ENCODE measurements at regions not wholly inside any gene's neighbourhood (a gene's known extent, or its start where the extent isn't known, plus 50 kb on each side); places are given as distances from the start of the nearest gene placed in this dataset.

- H3K4me3 Mint-ChIP-seq (ENCODE audit: unreplicated experiment), result no peak overlapping the region
- TF ChIP-seq, protein P1, sequence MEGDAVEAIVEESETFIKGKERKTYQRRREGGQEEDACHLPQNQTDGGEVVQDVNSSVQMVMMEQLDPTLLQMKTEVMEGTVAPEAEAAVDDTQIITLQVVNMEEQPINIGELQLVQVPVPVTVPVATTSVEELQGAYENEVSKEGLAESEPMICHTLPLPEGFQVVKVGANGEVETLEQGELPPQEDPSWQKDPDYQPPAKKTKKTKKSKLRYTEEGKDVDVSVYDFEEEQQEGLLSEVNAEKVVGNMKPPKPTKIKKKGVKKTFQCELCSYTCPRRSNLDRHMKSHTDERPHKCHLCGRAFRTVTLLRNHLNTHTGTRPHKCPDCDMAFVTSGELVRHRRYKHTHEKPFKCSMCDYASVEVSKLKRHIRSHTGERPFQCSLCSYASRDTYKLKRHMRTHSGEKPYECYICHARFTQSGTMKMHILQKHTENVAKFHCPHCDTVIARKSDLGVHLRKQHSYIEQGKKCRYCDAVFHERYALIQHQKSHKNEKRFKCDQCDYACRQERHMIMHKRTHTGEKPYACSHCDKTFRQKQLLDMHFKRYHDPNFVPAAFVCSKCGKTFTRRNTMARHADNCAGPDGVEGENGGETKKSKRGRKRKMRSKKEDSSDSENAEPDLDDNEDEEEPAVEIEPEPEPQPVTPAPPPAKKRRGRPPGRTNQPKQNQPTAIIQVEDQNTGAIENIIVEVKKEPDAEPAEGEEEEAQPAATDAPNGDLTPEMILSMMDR (IDR thresholded peaks at IDR 0.05; ENCODE audit: unreplicated experiment), result no peak
- no peaks in the 10 kb centered on the region for H3K9me3 Mint-ChIP-seq (ENCODE audit: unreplicated experiment)
- no peak for DNase-seq (ENCODE audit: low spot score)
- H3K27ac Mint-ChIP-seq (ENCODE audit: unreplicated experiment), result no peak overlapping the region
- H3K4me1 Mint-ChIP-seq (ENCODE audit: unreplicated experiment), result peaks cover 4% of the 10 kb centered on the region
- H3K36me3 Mint-ChIP-seq (ENCODE audit: low read depth, unreplicated experiment), result no peaks in the 10 kb centered on the region
- H3K27me3 Mint-ChIP-seq (ENCODE audit: unreplicated experiment), result no peaks in the 10 kb centered on the region
Measured at GRCh38 chr4:71209161-71209560, 129.7 kb upstream of the SLC4A4 start.

DNA sequence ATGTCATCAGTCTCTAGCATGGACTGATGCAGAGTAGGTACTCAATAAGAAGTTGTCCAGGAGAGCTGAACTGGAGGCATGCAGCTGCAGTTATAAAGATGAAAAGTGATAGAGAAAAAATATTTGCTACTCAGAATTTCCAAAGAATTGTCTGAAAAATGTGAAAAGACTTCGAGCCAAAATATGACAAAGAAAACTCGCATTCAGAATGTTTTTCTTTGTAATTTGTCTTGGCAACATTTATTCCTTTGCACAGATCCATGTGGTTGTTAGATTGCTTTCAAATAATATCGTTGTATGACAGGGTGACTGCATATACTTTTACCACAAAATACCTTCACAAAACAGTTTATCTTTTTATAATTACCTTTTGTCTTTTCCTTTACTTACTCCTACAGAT is 128.0 kb upstream of the SLC4A4 start:
- DNase-seq (ENCODE audit: low spot score), result no peak
- no peaks in the 10 kb centered on the region for H3K9me3 Mint-ChIP-seq (ENCODE audit: unreplicated experiment)
- no peaks in the 10 kb centered on the region for H3K36me3 Mint-ChIP-seq (ENCODE audit: low read depth, unreplicated experiment)
- H3K27ac Mint-ChIP-seq (ENCODE audit: unreplicated experiment), result no peak overlapping the region
- no peak overlapping the region for H3K4me3 Mint-ChIP-seq (ENCODE audit: unreplicated experiment)
- TF ChIP-seq, protein P1 (IDR thresholded peaks at IDR 0.05; ENCODE audit: unreplicated experiment), result no peak
- H3K4me1 Mint-ChIP-seq (ENCODE audit: unreplicated experiment), result peaks cover 4% of the 10 kb centered on the region
- no peaks in the 10 kb centered on the region for H3K27me3 Mint-ChIP-seq (ENCODE audit: unreplicated experiment)

DNA sequence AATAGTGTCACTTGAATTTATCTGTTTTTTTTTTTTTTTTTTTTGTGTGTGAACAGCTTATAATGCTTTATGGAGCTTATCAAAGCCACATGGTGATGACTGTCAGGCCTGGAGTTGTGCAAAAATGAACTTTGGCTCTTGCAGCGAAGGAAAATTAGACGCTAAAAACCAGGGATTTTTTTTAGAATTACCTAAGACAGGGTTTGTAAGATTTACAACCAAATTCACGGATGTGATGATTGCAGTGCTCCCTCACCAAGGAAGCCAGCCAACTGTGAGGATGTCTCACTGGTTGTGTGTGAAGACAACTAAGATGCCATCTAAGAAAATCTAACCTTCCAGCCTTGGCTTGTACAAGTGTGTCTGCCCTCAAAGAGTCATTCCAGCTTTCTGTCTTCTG is 127.1 kb upstream of the SLC4A4 start:
- Mint-ChIP-seq H3K27me3 (ENCODE audit: unreplicated experiment) (no peaks in the 10 kb centered on the region), H3K9me3 (ENCODE audit: unreplicated experiment) (no peaks in the 10 kb centered on the region), H3K4me1 (ENCODE audit: unreplicated experiment) (peaks cover 4% of the 10 kb centered on the region), H3K36me3 (ENCODE audit: low read depth, unreplicated experiment) (no peaks in the 10 kb centered on the region), H3K27ac (ENCODE audit: unreplicated experiment) (no peak overlapping the region), H3K4me3 (ENCODE audit: unreplicated experiment) (no peak overlapping the region)
- TF ChIP-seq, protein P1 (IDR thresholded peaks at IDR 0.05; ENCODE audit: unreplicated experiment), result no peak
- DNase-seq (ENCODE audit: low spot score), result no peak

DNA sequence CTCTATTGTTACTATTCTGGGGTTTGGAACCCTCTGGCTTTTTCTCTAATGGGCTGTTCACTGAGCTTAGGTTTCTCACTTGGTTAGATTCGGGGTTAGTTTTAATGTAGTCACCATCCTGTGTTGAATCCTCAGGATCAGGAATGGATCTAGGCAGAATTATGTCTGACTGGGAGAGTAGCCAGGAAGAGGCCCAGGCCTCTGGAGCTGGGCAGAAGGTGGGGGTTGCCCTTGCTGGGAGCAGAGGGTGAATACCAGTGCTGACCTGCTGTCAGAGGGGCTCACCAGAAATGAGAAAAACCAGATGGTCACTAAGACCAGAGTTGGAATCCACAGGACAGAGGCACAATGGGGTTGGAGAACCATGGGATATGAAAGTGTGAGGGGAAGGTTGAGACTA is 126.6 kb upstream of the SLC4A4 start:
- Mint-ChIP-seq H3K27ac (ENCODE audit: unreplicated experiment) (no peak overlapping the region), H3K36me3 (ENCODE audit: low read depth, unreplicated experiment) (no peaks in the 10 kb centered on the region), H3K27me3 (ENCODE audit: unreplicated experiment) (no peaks in the 10 kb centered on the region), H3K4me3 (ENCODE audit: unreplicated experiment) (no peak overlapping the region), H3K4me1 (ENCODE audit: unreplicated experiment) (peaks cover 4% of the 10 kb centered on the region), H3K9me3 (ENCODE audit: unreplicated experiment) (no peaks in the 10 kb centered on the region)
- DNase-seq (ENCODE audit: low spot score), result no peak
- TF ChIP-seq, protein P1 (IDR thresholded peaks at IDR 0.05; ENCODE audit: unreplicated experiment), result no peak

DNA sequence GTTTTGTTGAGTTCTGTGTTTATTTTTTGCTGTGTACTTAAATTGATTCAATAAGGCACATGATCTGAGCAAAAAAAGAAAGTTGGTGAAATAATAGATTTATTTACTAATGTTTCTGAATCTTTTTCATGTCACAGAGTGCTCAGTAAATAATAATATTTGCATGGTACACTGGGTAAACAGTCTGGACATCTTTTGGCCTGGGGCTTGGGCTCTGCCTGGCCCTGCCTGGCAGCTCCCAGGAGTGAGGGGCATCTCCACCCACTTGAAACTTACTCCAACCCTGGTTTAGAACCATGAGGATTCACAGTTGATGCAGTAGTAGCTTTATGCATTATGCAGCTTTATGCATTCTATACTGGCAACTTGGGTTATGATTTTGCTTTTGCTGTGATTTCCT is 124.2 kb upstream of the SLC4A4 start:
- Mint-ChIP-seq H3K36me3 (ENCODE audit: low read depth, unreplicated experiment) (no peaks in the 10 kb centered on the region), H3K27ac (ENCODE audit: unreplicated experiment) (no peak overlapping the region), H3K4me3 (ENCODE audit: unreplicated experiment) (no peak overlapping the region), H3K27me3 (ENCODE audit: unreplicated experiment) (no peaks in the 10 kb centered on the region), H3K4me1 (ENCODE audit: unreplicated experiment) (peaks cover 10% of the 10 kb centered on the region), H3K9me3 (ENCODE audit: unreplicated experiment) (no peaks in the 10 kb centered on the region)
- TF ChIP-seq, protein P1 (IDR thresholded peaks at IDR 0.05; ENCODE audit: unreplicated experiment), result no peak
- no peak for DNase-seq (ENCODE audit: low spot score)

Data from endothelial cell (in vitro differentiated cells).